ENCODE measurements at regions not wholly inside any gene's neighbourhood (a gene's known extent, or its start where the extent isn't known, plus 50 kb on each side); places are given as distances from the start of the nearest gene placed in this dataset.

DNA sequence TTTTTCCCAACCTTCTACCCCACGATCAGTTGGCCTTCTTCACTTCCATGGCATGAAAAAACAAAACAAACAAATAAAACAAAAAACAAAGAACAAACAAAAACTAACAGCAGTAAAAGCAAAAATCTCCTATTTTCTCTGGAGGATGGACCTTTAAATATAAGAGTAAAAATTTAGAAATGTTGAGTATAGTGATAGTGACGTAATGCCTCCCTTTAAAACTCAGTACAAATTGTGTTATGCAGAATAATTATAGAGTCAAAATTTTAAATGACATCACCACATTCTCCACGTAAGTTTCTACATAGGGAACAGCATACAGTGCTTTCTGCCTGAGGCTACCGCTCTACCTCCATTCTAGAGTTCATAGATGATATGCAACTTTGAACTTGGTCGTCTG is 2156.4 kb downstream of the PCDH7 start (continued):
- TF ChIP-seq EHF (CRISPR knock-in tag; IDR thresholded peaks at IDR 0.05) = no peak

DNA sequence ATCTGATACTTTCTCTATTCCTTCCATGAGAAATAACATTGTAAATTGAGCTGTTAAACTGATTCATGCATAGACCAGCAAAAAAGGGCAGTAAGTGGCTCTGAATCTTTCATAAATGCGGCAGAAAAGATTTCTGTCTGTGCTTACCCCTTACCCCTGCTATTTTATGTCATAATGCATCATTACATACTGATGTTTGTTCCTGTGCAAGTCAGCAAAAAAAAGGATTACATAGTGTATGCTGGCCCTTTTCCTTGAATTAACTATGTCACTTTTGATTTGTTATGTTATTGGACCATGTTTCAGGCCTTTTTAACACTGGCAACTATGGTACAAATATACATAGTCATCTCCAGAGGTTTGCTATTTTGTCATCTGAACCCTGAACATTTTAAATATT is 2159.7 kb downstream of the PCDH7 start:
- TF ChIP-seq, protein P1, sequence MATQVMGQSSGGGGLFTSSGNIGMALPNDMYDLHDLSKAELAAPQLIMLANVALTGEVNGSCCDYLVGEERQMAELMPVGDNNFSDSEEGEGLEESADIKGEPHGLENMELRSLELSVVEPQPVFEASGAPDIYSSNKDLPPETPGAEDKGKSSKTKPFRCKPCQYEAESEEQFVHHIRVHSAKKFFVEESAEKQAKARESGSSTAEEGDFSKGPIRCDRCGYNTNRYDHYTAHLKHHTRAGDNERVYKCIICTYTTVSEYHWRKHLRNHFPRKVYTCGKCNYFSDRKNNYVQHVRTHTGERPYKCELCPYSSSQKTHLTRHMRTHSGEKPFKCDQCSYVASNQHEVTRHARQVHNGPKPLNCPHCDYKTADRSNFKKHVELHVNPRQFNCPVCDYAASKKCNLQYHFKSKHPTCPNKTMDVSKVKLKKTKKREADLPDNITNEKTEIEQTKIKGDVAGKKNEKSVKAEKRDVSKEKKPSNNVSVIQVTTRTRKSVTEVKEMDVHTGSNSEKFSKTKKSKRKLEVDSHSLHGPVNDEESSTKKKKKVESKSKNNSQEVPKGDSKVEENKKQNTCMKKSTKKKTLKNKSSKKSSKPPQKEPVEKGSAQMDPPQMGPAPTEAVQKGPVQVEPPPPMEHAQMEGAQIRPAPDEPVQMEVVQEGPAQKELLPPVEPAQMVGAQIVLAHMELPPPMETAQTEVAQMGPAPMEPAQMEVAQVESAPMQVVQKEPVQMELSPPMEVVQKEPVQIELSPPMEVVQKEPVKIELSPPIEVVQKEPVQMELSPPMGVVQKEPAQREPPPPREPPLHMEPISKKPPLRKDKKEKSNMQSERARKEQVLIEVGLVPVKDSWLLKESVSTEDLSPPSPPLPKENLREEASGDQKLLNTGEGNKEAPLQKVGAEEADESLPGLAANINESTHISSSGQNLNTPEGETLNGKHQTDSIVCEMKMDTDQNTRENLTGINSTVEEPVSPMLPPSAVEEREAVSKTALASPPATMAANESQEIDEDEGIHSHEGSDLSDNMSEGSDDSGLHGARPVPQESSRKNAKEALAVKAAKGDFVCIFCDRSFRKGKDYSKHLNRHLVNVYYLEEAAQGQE (IDR thresholded peaks at IDR 0.05) = no peak
- TF ChIP-seq, protein P2, sequence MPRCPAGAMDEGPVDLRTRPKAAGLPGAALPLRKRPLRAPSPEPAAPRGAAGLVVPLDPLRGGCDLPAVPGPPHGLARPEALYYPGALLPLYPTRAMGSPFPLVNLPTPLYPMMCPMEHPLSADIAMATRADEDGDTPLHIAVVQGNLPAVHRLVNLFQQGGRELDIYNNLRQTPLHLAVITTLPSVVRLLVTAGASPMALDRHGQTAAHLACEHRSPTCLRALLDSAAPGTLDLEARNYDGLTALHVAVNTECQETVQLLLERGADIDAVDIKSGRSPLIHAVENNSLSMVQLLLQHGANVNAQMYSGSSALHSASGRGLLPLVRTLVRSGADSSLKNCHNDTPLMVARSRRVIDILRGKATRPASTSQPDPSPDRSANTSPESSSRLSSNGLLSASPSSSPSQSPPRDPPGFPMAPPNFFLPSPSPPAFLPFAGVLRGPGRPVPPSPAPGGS (IDR thresholded peaks at IDR 0.05) = no peak
- TF ChIP-seq CHD4 (IDR thresholded peaks at IDR 0.05; ENCODE audit: borderline replicate concordance) = no peak
- TF ChIP-seq GATA3 (IDR thresholded peaks at IDR 0.05; ENCODE audit: borderline replicate concordance) = no peak
- TF ChIP-seq FOSB (CRISPR knock-in tag; IDR thresholded peaks at IDR 0.05) = no peak
- no peak for TF ChIP-seq FOSL2 (IDR thresholded peaks at IDR 0.05)
- no peak for TF ChIP-seq FOSL2 (CRISPR knock-in tag; IDR thresholded peaks at IDR 0.05)
- TF ChIP-seq, protein P3, sequence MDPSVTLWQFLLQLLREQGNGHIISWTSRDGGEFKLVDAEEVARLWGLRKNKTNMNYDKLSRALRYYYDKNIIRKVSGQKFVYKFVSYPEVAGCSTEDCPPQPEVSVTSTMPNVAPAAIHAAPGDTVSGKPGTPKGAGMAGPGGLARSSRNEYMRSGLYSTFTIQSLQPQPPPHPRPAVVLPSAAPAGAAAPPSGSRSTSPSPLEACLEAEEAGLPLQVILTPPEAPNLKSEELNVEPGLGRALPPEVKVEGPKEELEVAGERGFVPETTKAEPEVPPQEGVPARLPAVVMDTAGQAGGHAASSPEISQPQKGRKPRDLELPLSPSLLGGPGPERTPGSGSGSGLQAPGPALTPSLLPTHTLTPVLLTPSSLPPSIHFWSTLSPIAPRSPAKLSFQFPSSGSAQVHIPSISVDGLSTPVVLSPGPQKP (IDR thresholded peaks at IDR 0.05; ENCODE audit: low read depth, low read length) = no peak
- TF ChIP-seq, protein P4, sequence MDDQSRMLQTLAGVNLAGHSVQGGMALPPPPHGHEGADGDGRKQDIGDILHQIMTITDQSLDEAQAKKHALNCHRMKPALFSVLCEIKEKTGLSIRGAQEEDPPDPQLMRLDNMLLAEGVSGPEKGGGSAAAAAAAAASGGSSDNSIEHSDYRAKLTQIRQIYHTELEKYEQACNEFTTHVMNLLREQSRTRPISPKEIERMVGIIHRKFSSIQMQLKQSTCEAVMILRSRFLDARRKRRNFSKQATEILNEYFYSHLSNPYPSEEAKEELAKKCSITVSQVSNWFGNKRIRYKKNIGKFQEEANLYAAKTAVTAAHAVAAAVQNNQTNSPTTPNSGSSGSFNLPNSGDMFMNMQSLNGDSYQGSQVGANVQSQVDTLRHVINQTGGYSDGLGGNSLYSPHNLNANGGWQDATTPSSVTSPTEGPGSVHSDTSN (IDR thresholded peaks at IDR 0.05) = no peak
- no peak for TF ChIP-seq HDAC2 (IDR thresholded peaks at IDR 0.05)
- TF ChIP-seq MAFK (IDR thresholded peaks at IDR 0.05; ENCODE audit: partially characterized antibody) = no peak
- WGBS (ENCODE audit: missing lambda C conversion rate) = 29% methylated on average over 1 of the region's 1 CpG
- no peak overlapping the region for H3K27ac ChIP-seq
- FAIRE-seq (no peak), ATAC-seq (no peak), DNase-seq (ENCODE audit: low read depth in 1 of 2, low spot score in 1 of 2) (no peak)
- H3K4me3 ChIP-seq = no peak overlapping the region
- no peak overlapping the region for H3K4me2 ChIP-seq
- ChIA-PET CTCF (no interaction called here), POLR2A (no interaction called here)
- H3K9me3 ChIP-seq = no peaks in the 10 kb centered on the region
- no peaks in the 10 kb centered on the region for H3K4me1 ChIP-seq

DNA sequence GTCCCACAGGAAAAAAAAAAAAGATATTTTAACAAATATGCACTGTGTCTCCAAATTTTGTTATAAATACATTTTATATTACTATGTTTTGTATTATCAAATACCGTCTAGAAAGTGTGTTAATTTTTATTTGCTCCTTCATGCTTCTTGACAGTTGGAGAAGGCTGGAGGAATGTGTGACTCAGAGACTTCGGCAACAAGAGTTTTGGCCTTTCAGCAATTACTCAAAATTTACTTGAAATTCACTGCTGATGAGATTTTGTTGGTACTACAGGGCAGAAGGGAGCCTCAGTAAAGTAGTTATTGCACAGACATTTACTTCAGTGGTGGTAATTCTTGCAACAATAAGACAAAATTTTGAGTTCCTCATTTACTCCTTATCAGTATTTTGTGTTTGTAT is 2164.0 kb downstream of the PCDH7 start:
- no peaks in the 10 kb centered on the region for H3K4me1 ChIP-seq
- WGBS (ENCODE audit: missing lambda C conversion rate) = 9% methylated on average over 2 of the region's 2 CpGs
- H3K27ac ChIP-seq = no peak overlapping the region
- FAIRE-seq (no peak), ATAC-seq (no peak), DNase-seq (ENCODE audit: low read depth in 1 of 2, low spot score in 1 of 2) (no peak)
- ChIA-PET CTCF (no interaction called here), POLR2A (no interaction called here)
- no peak overlapping the region for H3K4me2 ChIP-seq
- no peaks in the 10 kb centered on the region for H3K9me3 ChIP-seq
- H3K4me3 ChIP-seq = no peak overlapping the region
- TF ChIP-seq PHF8 (IDR thresholded peaks at IDR 0.05; ENCODE audit: borderline replicate concordance, low read depth) = no peak
- no peak for TF ChIP-seq KDM1A (IDR thresholded peaks at IDR 0.05; ENCODE audit: low read depth)
- no peak for TF ChIP-seq ZNF302 (CRISPR knock-in tag; IDR thresholded peaks at IDR 0.05)
- no peak for TF ChIP-seq ZC3H11A (IDR thresholded peaks at IDR 0.05)
- TF ChIP-seq SMC3 (IDR thresholded peaks at IDR 0.05) = no peak
- TF ChIP-seq CBX8 (IDR thresholded peaks at IDR 0.05) = no peak
- no peak for TF ChIP-seq FOSB (CRISPR knock-in tag; IDR thresholded peaks at IDR 0.05)
- no peak for TF ChIP-seq POLR2AphosphoS2 (conservative IDR thresholded peaks at IDR 0.05; ENCODE audit: low read length)
- no peak for TF ChIP-seq CBX2 (IDR thresholded peaks at IDR 0.05; ENCODE audit: borderline replicate concordance, low read depth)
- TF ChIP-seq, protein P1 (IDR thresholded peaks at IDR 0.05) = no peak
- TF ChIP-seq GATA3 (IDR thresholded peaks at IDR 0.05; ENCODE audit: borderline replicate concordance) = no peak
- TF ChIP-seq TFCP2L1 (CRISPR knock-in tag; IDR thresholded peaks at IDR 0.05) = no peak
- no peak for TF ChIP-seq HOXB13 (CRISPR knock-in tag; IDR thresholded peaks at IDR 0.05; ENCODE audit: low read depth)
- no peak for TF ChIP-seq ZFP36 (IDR thresholded peaks at IDR 0.05; ENCODE audit: borderline replicate concordance, partially characterized antibody)
- TF ChIP-seq EP300 (IDR thresholded peaks at IDR 0.05) = no peak
- TF ChIP-seq, protein P5, sequence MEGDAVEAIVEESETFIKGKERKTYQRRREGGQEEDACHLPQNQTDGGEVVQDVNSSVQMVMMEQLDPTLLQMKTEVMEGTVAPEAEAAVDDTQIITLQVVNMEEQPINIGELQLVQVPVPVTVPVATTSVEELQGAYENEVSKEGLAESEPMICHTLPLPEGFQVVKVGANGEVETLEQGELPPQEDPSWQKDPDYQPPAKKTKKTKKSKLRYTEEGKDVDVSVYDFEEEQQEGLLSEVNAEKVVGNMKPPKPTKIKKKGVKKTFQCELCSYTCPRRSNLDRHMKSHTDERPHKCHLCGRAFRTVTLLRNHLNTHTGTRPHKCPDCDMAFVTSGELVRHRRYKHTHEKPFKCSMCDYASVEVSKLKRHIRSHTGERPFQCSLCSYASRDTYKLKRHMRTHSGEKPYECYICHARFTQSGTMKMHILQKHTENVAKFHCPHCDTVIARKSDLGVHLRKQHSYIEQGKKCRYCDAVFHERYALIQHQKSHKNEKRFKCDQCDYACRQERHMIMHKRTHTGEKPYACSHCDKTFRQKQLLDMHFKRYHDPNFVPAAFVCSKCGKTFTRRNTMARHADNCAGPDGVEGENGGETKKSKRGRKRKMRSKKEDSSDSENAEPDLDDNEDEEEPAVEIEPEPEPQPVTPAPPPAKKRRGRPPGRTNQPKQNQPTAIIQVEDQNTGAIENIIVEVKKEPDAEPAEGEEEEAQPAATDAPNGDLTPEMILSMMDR (IDR thresholded peaks at IDR 0.05) = no peak
